ENCODE measurements at regions not wholly inside any gene's neighbourhood (a gene's known extent, or its start where the extent isn't known, plus 50 kb on each side); places are given as distances from the start of the nearest gene placed in this dataset.

- TF ChIP-seq POLR2A (IDR thresholded peaks at IDR 0.05) (no peak), CTCF (IDR thresholded peaks at IDR 0.05) (no peak)
Observed at GRCh38 chr20:40279390-40279789, 409.6 kb downstream of the MAFB start.
